Osteoblast (primary cell): ENCODE measurements at regions not wholly inside any gene's neighbourhood (a gene's known extent, or its start where the extent isn't known, plus 50 kb on each side); places are given as distances from the start of the nearest gene placed in this dataset.

Source experiments
- DNase-seq: peaks from one replicate; pipeline ENCODE4 v3.0.0; 2011; ENCODE audit warnings: low spot score, mixed read lengths; ENCODE audit not compliant: insufficient read length; ENCODE audit errors: missing footprints
- H2AFZ ChIP-seq: 2 replicates; pipeline ENCODE4 v1.6.0; 2011; ENCODE audit warnings: mild to moderate bottlenecking, low read length
- H3K27ac ChIP-seq: 2 replicates; pipeline ENCODE4 v1.5.1; 2011; ENCODE audit warnings: mild to moderate bottlenecking, low read depth, low read length, moderate library complexity
- H3K27me3 ChIP-seq: 2 replicates; pipeline ENCODE4 v1.6.0; 2012; ENCODE audit warnings: mild to moderate bottlenecking, control low read depth, inconsistent platforms, low read length, moderate library complexity; ENCODE audit not compliant: insufficient read depth
- H3K36me3 ChIP-seq: 2 replicates; pipeline ENCODE4 v1.5.1; 2011; ENCODE audit warnings: mild to moderate bottlenecking, low read length, control low read depth, moderate library complexity; ENCODE audit not compliant: insufficient read depth
- H3K4me1 ChIP-seq: 2 replicates; pipeline ENCODE4 v1.5.1; 2011; ENCODE audit warnings: mild to moderate bottlenecking, low read length, control low read depth, moderate library complexity; ENCODE audit not compliant: insufficient read depth
- H3K4me2 ChIP-seq: 2 replicates; pipeline ENCODE4 v1.6.0; 2011; ENCODE audit warnings: mild to moderate bottlenecking, low read length; ENCODE audit not compliant: insufficient read depth
- H3K4me3 ChIP-seq: fragments of 200-600 bp; sonication (generic); 3 replicates; pipeline ENCODE4 v1.5.1; 2012; ENCODE audit warnings: mild to moderate bottlenecking, low read length, inconsistent platforms; ENCODE audit not compliant: insufficient read depth
- H3K79me2 ChIP-seq: 2 replicates; pipeline ENCODE4 v1.6.0; 2012; ENCODE audit warnings: mild to moderate bottlenecking, low read length, control low read depth, inconsistent platforms; ENCODE audit not compliant: insufficient read depth
- H3K9me3 ChIP-seq: 2 replicates; pipeline ENCODE4 v1.5.1; 2011; ENCODE audit warnings: low read depth, low read length, control low read depth
- H4K20me1 ChIP-seq: 2 replicates; pipeline ENCODE4 v1.6.0; 2012; ENCODE audit warnings: mild to moderate bottlenecking, low read length, control low read depth; ENCODE audit not compliant: insufficient read depth
- CTCF ChIP-seq: IDR thresholded peaks from 2 replicates; pipeline ENCODE4 v1.5.1; 2011; ENCODE audit warnings: mild to moderate bottlenecking, low read depth, low read length, moderate library complexity; ENCODE audit errors: extremely low read depth

DNA sequence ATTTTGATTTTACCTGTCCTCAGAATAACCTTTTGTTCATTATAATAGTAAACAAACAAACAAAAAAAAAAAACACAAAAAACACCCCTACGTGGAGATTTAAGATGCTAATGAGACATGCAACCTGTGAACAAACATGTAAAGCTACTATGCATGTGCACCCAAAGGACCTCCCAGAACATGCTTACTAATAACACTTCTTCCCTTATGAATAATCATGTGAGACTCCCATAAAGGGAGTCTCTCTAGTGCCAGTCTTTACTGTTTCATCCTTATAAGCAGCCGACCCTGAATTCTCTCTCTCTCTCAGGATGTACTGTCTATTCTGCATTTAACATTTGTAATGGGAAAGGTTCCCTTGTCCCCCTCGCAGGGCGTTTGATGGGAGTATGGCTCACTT, 1051.1 kb downstream of the PCDH17 start:
- Histone ChIP-seq H4K20me1 (no peaks in the 10 kb centered on the region), H3K27me3 (no peaks in the 10 kb centered on the region), H3K79me2 (no peaks in the 10 kb centered on the region), H3K36me3 (no peaks in the 10 kb centered on the region), H3K4me3 (no peak overlapping the region), H3K4me1 (no peaks in the 10 kb centered on the region), H3K4me2 (no peak overlapping the region), H3K27ac (no peak overlapping the region), H2AFZ (no peak overlapping the region), H3K9me3 (peaks cover 3% of the 10 kb centered on the region)
- no peak for DNase-seq
- TF ChIP-seq CTCF = no peak

GRCh38 chr13:58687148-58687547, 1055.6 kb downstream of the PCDH17 start:
- Histone ChIP-seq H3K27ac (no peak overlapping the region), H2AFZ (no peak overlapping the region), H3K36me3 (no peaks in the 10 kb centered on the region), H4K20me1 (no peaks in the 10 kb centered on the region), H3K4me3 (no peak overlapping the region), H3K9me3 (peaks cover 3% of the 10 kb centered on the region), H3K79me2 (no peaks in the 10 kb centered on the region), H3K4me1 (no peaks in the 10 kb centered on the region), H3K27me3 (no peaks in the 10 kb centered on the region), H3K4me2 (no peak overlapping the region)
- DNase-seq = no peak
- TF ChIP-seq CTCF = no peak

GRCh38 chr13:58698531-58698930, 1067.0 kb downstream of the PCDH17 start:
- no peak overlapping the region for H3K4me3 ChIP-seq
- H4K20me1 ChIP-seq = no peaks in the 10 kb centered on the region
- H3K79me2 ChIP-seq = no peaks in the 10 kb centered on the region
- no peak overlapping the region for H3K27ac ChIP-seq
- no peak overlapping the region for H2AFZ ChIP-seq
- no peak overlapping the region for H3K4me2 ChIP-seq
- H3K27me3 ChIP-seq = no peaks in the 10 kb centered on the region
- H3K36me3 ChIP-seq = no peaks in the 10 kb centered on the region
- DNase-seq = no peak
- no peaks in the 10 kb centered on the region for H3K4me1 ChIP-seq
- TF ChIP-seq CTCF = no peak
- H3K9me3 ChIP-seq = no peaks in the 10 kb centered on the region

GRCh38 chr13:58704953-58705352, 1073.4 kb downstream of the PCDH17 start:
- Histone ChIP-seq H4K20me1 (no peaks in the 10 kb centered on the region), H3K36me3 (no peaks in the 10 kb centered on the region), H3K79me2 (no peaks in the 10 kb centered on the region), H3K27me3 (no peaks in the 10 kb centered on the region), H3K4me1 (no peaks in the 10 kb centered on the region), H2AFZ (no peak overlapping the region), H3K27ac (no peak overlapping the region), H3K4me2 (no peak overlapping the region), H3K4me3 (no peak overlapping the region), H3K9me3 (peaks cover 2% of the 10 kb centered on the region)
- no peak for DNase-seq
- no peak for TF ChIP-seq CTCF
